HEK293 (cell line): ENCODE measurements at regions not wholly inside any gene's neighbourhood (a gene's known extent, or its start where the extent isn't known, plus 50 kb on each side); places are given as distances from the start of the nearest gene placed in this dataset.
A peak's percentile ranks its signal among the peaks of the same experiment; 100 is the strongest.

Experiments used
- CTCF ChIA-PET: fragments of 350-600 bp; formaldehyde crosslinking; extraction: SDS; loops from one replicate; lab custom pipeline; 2021; ENCODE audit warnings: antibody characterized with exemption; lab: Yijun Ruan, JAX
- POLR2A ChIA-PET: fragments of 300-600 bp; formaldehyde crosslinking; extraction: SDS; loops from one replicate; lab custom pipeline; 2020; ENCODE audit warnings: antibody characterized with exemption, inconsistent platforms; lab: Yijun Ruan, JAX
- H3K27ac ChIP-seq: fragments of 200-500 bp; sonication (Bioruptor generic); 2 replicates; pipeline ENCODE4 v1.5.1; 2014; ENCODE audit warnings: low read depth, low read length, control low read depth, inconsistent platforms; ENCODE audit errors: extremely low read depth
- H3K36me3 ChIP-seq, 2 experiments: fragments of 200-500 bp in 1 of 2; sonication (Bioruptor generic) in 1 of 2; 1 replicate in 1 of 2; 2 replicates in 1 of 2; pipeline ENCODE4 v1.5.1; 2014 to 2017; ENCODE audit warnings: inconsistent platforms in 2 of 2, low read length in 2 of 2; ENCODE audit not compliant: control insufficient read depth in 2 of 2, insufficient read depth in 1 of 2
- H3K4me1 ChIP-seq: fragments of 200-500 bp; sonication (Bioruptor generic); 2 replicates; pipeline ENCODE4 v1.5.1; 2014; ENCODE audit warnings: mild to moderate bottlenecking, low read length, inconsistent platforms; ENCODE audit not compliant: control insufficient read depth, insufficient read depth
- H3K4me3 ChIP-seq: 2 replicates; pipeline ENCODE4 v1.5.1; 2011; ENCODE audit warnings: low read depth, mild to moderate bottlenecking, control low read depth, low read length, moderate library complexity
- H3K9me3 ChIP-seq: fragments of 200-500 bp; sonication (Bioruptor generic); 2 replicates; pipeline ENCODE4 v1.5.1; 2014; ENCODE audit warnings: low read depth, low read length, inconsistent platforms; ENCODE audit not compliant: control insufficient read depth, insufficient read depth
- KLF8 ChIP-seq: fragments of 450-650 bp; formaldehyde crosslinking; IDR thresholded peaks from 2 replicates; pipeline ENCODE4 v1.5.1; 2016; ENCODE audit warnings: missing biosample characterization, missing genetic modification characterization
- REPIN1 ChIP-seq: fragments of 450-650 bp; formaldehyde crosslinking; IDR thresholded peaks from 2 replicates; pipeline ENCODE4 v1.5.1; 2017; ENCODE audit warnings: missing biosample characterization, missing genetic modification characterization, low read depth
- SETDB1 ChIP-seq: IDR thresholded peaks from one replicate; pipeline ENCODE4 v1.6.1; 2017; ENCODE audit warnings: mild to moderate bottlenecking, low read length, moderate library complexity, mixed read lengths; ENCODE audit not compliant: insufficient read length
- ZBTB21 ChIP-seq: fragments of 450-650 bp; formaldehyde crosslinking; IDR thresholded peaks from 2 replicates; pipeline ENCODE4 v1.5.1; 2017; ENCODE audit warnings: missing biosample characterization, missing genetic modification characterization
- ZFP69B ChIP-seq: fragments of 450-650 bp; formaldehyde crosslinking; IDR thresholded peaks from 2 replicates; pipeline ENCODE4 v1.5.1; 2016; ENCODE audit warnings: missing biosample characterization, missing genetic modification characterization
- ZNF16 ChIP-seq: fragments of 450-650 bp; formaldehyde crosslinking; IDR thresholded peaks from 2 replicates; pipeline ENCODE4 v1.5.1; 2016; ENCODE audit warnings: low read depth, missing biosample characterization, missing genetic modification characterization
- ZNF19 ChIP-seq: fragments of 450-650 bp; formaldehyde crosslinking; IDR thresholded peaks from 2 replicates; pipeline ENCODE4; 2016; ENCODE audit warnings: missing biosample characterization, missing genetic modification characterization, low read depth
- ZNF214 ChIP-seq: fragments of 450-650 bp; formaldehyde crosslinking; IDR thresholded peaks from 2 replicates; pipeline ENCODE4 v1.5.1; 2017; ENCODE audit warnings: missing biosample characterization, mild to moderate bottlenecking, missing genetic modification characterization, borderline replicate concordance
- ZNF23 ChIP-seq: fragments of 450-650 bp; formaldehyde crosslinking; IDR thresholded peaks from 2 replicates; pipeline ENCODE4 v1.5.1; 2016; ENCODE audit warnings: missing biosample characterization, missing genetic modification characterization, borderline replicate concordance
- ZNF404 ChIP-seq: fragments of 450-650 bp; formaldehyde crosslinking; IDR thresholded peaks from 2 replicates; pipeline ENCODE4 v1.5.1; 2017; ENCODE audit warnings: missing biosample characterization, missing genetic modification characterization
- ZNF529 ChIP-seq: fragments of 450-650 bp; formaldehyde crosslinking; IDR thresholded peaks from 2 replicates; pipeline ENCODE4 v1.5.1; 2017; ENCODE audit warnings: missing genetic modification characterization, missing biosample characterization; ENCODE audit not compliant: insufficient replicate concordance
- ZNF600 ChIP-seq: fragments of 450-650 bp; formaldehyde crosslinking; IDR thresholded peaks from 2 replicates; pipeline ENCODE4 v1.5.1; 2016; ENCODE audit warnings: missing biosample characterization, missing genetic modification characterization
- ZNF629 ChIP-seq: fragments of 450-650 bp; formaldehyde crosslinking; IDR thresholded peaks from 2 replicates; pipeline ENCODE4 v1.5.1; 2017; ENCODE audit warnings: missing biosample characterization, missing genetic modification characterization
- ZNF654 ChIP-seq: fragments of 450-650 bp; formaldehyde crosslinking; IDR thresholded peaks from 2 replicates; pipeline ENCODE4 v1.5.1; 2016; ENCODE audit warnings: low read depth, missing biosample characterization, missing genetic modification characterization
- ZNF664 ChIP-seq: fragments of 450-650 bp; formaldehyde crosslinking; IDR thresholded peaks from 2 replicates; pipeline ENCODE4 v1.5.1; 2016; ENCODE audit warnings: missing biosample characterization, missing genetic modification characterization
- ZNF843 ChIP-seq: fragments of 450-650 bp; formaldehyde crosslinking; IDR thresholded peaks from 2 replicates; pipeline ENCODE4 v1.5.1; 2016; ENCODE audit warnings: missing biosample characterization, missing genetic modification characterization
- TF ChIP-seq, protein P1 (sequence below): fragments of 450-650 bp; formaldehyde crosslinking; IDR thresholded peaks from 2 replicates; pipeline ENCODE4 v1.5.1; 2017; ENCODE audit warnings: missing biosample characterization, missing genetic modification characterization
- TF ChIP-seq, protein P2 (sequence below): fragments of 450-650 bp; formaldehyde crosslinking; IDR thresholded peaks from 2 replicates; pipeline ENCODE4 v1.5.1; 2016; ENCODE audit warnings: missing biosample characterization, missing genetic modification characterization
- TF ChIP-seq, protein P3 (sequence below): fragments of 450-650 bp; formaldehyde crosslinking; IDR thresholded peaks from 2 replicates; pipeline ENCODE4 v1.5.1; 2016; ENCODE audit warnings: missing biosample characterization, missing genetic modification characterization
- TF ChIP-seq, protein P4 (sequence below): fragments of 450-650 bp; formaldehyde crosslinking; IDR thresholded peaks from 2 replicates; pipeline ENCODE4 v1.5.1; 2017; ENCODE audit warnings: missing biosample characterization, missing genetic modification characterization
- TF ChIP-seq, protein P5 (sequence below): fragments of 450-650 bp; formaldehyde crosslinking; IDR thresholded peaks from 2 replicates; pipeline ENCODE4 v1.5.1; 2017; ENCODE audit warnings: missing biosample characterization, missing genetic modification characterization
- TF ChIP-seq, protein P6 (sequence below): fragments of 450-650 bp; IDR thresholded peaks from 2 replicates; pipeline ENCODE4 v1.5.1; 2018; ENCODE audit warnings: missing biosample characterization, mild to moderate bottlenecking, missing genetic modification characterization

DNA sequence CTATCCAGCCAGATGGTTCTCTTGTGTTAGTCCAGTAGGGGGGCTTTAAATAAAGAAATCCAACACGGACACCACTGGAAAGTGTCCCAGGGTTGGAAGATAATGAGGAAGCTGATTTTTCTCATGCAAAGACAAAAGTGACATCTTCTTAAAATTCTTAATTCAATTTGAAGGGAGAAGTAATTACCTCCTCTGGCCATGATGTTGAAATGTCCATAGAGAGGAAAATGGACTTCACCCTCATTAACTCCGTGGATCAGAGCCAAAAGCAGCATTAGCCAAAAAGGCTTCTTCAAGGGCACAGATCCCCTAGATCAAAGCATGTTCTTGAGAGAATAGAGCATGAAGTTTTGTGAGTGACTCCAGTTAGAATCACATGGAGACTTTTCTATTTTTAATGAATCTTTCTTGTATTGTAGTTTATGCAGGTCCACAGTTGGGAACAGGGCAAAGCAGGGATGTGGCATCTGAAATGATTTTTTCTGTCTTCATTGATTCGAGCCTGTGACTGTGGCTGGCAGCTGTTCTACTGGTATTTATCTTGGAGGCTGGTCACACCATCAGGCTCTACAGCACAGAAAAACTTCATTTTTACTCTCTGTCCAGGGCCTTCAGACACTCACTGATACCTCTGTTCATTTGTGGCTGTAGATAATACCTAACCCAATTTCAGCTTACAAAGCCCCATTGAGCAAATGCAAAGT, 1002.5 kb downstream of the AACS start:
- Histone ChIP-seq H3K4me1 (no peaks in the 10 kb centered on the region), H3K27ac (no peak overlapping the region), H3K4me3 (no peak overlapping the region), H3K9me3 (no peaks in the 10 kb centered on the region; the same call in 1 of the 2 replicates), H3K36me3 (no peaks in the 10 kb centered on the region)
- CTCF ChIA-PET = interaction anchor here (0.5 to 1.7 kb wide), 5 partner anchors 10 to 1313 kb away, joined by 3 to 5 read pairs (median 4); no protein-coding TSS in a partner anchor
- POLR2A ChIA-PET = no interaction called here
- TF ChIP-seq, protein P1, sequence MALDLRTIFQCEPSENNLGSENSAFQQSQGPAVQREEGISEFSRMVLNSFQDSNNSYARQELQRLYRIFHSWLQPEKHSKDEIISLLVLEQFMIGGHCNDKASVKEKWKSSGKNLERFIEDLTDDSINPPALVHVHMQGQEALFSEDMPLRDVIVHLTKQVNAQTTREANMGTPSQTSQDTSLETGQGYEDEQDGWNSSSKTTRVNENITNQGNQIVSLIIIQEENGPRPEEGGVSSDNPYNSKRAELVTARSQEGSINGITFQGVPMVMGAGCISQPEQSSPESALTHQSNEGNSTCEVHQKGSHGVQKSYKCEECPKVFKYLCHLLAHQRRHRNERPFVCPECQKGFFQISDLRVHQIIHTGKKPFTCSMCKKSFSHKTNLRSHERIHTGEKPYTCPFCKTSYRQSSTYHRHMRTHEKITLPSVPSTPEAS (tag by site-specific recombination) = no peak
- no peak for TF ChIP-seq ZFP69B (tag by site-specific recombination)
- TF ChIP-seq ZNF529 = no peak
- TF ChIP-seq, protein P2, sequence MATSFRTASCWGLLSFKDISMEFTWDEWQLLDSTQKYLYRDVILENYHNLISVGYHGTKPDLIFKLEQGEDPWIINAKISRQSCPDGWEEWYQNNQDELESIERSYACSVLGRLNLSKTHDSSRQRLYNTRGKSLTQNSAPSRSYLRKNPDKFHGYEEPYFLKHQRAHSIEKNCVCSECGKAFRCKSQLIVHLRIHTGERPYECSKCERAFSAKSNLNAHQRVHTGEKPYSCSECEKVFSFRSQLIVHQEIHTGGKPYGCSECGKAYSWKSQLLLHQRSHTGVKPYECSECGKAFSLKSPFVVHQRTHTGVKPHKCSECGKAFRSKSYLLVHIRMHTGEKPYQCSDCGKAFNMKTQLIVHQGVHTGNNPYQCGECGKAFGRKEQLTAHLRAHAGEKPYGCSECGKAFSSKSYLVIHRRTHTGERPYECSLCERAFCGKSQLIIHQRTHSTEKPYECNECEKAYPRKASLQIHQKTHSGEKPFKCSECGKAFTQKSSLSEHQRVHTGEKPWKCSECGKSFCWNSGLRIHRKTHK = no peak
- no peak for TF ChIP-seq ZNF214
- TF ChIP-seq ZNF600 (tag by site-specific recombination) = no peak
- no peak for TF ChIP-seq ZBTB21 (tag by site-specific recombination)
- TF ChIP-seq ZNF629 (tag by site-specific recombination) = no peak
- no peak for TF ChIP-seq REPIN1 (tag by site-specific recombination)
- TF ChIP-seq ZNF843 (tag by site-specific recombination) = no peak
- TF ChIP-seq, protein P3, sequence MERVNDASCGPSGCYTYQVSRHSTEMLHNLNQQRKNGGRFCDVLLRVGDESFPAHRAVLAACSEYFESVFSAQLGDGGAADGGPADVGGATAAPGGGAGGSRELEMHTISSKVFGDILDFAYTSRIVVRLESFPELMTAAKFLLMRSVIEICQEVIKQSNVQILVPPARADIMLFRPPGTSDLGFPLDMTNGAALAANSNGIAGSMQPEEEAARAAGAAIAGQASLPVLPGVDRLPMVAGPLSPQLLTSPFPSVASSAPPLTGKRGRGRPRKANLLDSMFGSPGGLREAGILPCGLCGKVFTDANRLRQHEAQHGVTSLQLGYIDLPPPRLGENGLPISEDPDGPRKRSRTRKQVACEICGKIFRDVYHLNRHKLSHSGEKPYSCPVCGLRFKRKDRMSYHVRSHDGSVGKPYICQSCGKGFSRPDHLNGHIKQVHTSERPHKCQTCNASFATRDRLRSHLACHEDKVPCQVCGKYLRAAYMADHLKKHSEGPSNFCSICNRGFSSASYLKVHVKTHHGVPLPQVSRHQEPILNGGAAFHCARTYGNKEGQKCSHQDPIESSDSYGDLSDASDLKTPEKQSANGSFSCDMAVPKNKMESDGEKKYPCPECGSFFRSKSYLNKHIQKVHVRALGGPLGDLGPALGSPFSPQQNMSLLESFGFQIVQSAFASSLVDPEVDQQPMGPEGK = no peak
- no peak for TF ChIP-seq ZNF404 (tag by site-specific recombination)

DNA sequence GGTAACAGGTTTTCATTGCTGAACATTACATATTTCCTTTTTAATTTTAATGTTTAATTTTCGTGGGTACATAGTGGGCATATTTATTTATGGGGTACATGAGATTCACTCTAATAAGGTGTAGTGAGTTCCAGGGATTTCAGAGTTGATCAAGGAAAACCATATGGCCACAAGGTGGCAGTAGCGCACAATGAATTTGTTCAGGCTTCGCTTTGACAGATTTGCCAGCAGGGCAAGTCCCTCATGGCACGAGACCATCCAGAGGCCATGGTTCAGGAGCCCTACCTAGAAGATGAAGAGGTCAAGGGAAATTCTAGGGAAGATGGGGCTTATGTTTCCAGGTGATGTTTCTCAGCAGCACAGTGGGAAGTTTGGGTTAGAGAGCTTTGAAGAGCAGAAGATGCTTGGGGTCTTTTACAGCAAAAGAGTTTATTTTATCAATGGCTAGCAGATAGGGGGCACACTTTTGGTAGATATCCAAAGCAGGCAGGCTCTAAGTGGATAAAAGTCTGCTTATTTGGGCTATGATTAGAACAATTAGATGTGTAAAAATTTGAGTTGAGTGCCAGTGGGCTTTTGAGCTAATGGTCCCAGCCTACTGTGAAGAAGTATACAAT, 1004.4 kb downstream of the AACS start:
- Histone ChIP-seq H3K4me1 (no peaks in the 10 kb centered on the region), H3K9me3 (no peaks in the 10 kb centered on the region; the same call in 1 of the 2 replicates), H3K27ac (no peak overlapping the region), H3K36me3 (no peaks in the 10 kb centered on the region), H3K4me3 (no peak overlapping the region)
- POLR2A ChIA-PET = no interaction called here
- CTCF ChIA-PET = interaction anchor here (0.6 to 1.6 kb wide), 10 partner anchors 10 to 679 kb away, joined by 3 to 5 read pairs (median 3); no protein-coding TSS in a partner anchor
- TF ChIP-seq ZNF23 (tag by site-specific recombination) (no peak), ZNF16 (tag by site-specific recombination) (no peak), ZNF19 (tag by site-specific recombination) (no peak), SETDB1 (peak; percentile 94), KLF8 (tag by site-specific recombination) (no peak), ZNF654 (tag by site-specific recombination) (peak; percentile 87), ZNF664 (tag by site-specific recombination) (no peak)
- TF ChIP-seq, protein P4, sequence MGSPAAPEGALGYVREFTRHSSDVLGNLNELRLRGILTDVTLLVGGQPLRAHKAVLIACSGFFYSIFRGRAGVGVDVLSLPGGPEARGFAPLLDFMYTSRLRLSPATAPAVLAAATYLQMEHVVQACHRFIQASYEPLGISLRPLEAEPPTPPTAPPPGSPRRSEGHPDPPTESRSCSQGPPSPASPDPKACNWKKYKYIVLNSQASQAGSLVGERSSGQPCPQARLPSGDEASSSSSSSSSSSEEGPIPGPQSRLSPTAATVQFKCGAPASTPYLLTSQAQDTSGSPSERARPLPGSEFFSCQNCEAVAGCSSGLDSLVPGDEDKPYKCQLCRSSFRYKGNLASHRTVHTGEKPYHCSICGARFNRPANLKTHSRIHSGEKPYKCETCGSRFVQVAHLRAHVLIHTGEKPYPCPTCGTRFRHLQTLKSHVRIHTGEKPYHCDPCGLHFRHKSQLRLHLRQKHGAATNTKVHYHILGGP (tag by site-specific recombination) = no peak
- TF ChIP-seq, protein P5, sequence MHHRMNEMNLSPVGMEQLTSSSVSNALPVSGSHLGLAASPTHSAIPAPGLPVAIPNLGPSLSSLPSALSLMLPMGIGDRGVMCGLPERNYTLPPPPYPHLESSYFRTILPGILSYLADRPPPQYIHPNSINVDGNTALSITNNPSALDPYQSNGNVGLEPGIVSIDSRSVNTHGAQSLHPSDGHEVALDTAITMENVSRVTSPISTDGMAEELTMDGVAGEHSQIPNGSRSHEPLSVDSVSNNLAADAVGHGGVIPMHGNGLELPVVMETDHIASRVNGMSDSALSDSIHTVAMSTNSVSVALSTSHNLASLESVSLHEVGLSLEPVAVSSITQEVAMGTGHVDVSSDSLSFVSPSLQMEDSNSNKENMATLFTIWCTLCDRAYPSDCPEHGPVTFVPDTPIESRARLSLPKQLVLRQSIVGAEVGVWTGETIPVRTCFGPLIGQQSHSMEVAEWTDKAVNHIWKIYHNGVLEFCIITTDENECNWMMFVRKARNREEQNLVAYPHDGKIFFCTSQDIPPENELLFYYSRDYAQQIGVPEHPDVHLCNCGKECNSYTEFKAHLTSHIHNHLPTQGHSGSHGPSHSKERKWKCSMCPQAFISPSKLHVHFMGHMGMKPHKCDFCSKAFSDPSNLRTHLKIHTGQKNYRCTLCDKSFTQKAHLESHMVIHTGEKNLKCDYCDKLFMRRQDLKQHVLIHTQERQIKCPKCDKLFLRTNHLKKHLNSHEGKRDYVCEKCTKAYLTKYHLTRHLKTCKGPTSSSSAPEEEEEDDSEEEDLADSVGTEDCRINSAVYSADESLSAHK (tag by site-specific recombination) = no peak
- TF ChIP-seq, protein P6, sequence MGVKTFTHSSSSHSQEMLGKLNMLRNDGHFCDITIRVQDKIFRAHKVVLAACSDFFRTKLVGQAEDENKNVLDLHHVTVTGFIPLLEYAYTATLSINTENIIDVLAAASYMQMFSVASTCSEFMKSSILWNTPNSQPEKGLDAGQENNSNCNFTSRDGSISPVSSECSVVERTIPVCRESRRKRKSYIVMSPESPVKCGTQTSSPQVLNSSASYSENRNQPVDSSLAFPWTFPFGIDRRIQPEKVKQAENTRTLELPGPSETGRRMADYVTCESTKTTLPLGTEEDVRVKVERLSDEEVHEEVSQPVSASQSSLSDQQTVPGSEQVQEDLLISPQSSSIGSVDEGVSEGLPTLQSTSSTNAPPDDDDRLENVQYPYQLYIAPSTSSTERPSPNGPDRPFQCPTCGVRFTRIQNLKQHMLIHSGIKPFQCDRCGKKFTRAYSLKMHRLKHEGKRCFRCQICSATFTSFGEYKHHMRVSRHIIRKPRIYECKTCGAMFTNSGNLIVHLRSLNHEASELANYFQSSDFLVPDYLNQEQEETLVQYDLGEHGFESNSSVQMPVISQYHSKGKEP (tag by site-specific recombination) = no peak
